Natural killer cell (primary cell): ENCODE measurements at regions not wholly inside any gene's neighbourhood (a gene's known extent, or its start where the extent isn't known, plus 50 kb on each side); places are given as distances from the start of the nearest gene placed in this dataset.

Experiments used
- ATAC-seq, 3 donors: fragments of 150-1000 bp in 2 of 3; fragments of 200-7000 bp in 1 of 3; cut with Tn5 transposase; 1 replicate in 1 of 3; 2 replicates in 2 of 3; pipeline ENCODE4 v1.10.0; 2021; ENCODE audit warnings: mild to moderate bottlenecking in 2 of 3, moderate library complexity in 2 of 3
- DNase-seq, 2 donors: peaks; one replicate each; pipeline versions ENCODE4 v3.0.0 to v3.0.0-alpha.2; 2013 to 2021; ENCODE audit warnings: mixed read lengths in 1 of 2
- H3K27ac ChIP-seq: one replicate; pipeline ENCODE4 v1.5.1; 2013; ENCODE audit warnings: mild to moderate bottlenecking, low read length
- H3K27me3 ChIP-seq: one replicate; pipeline ENCODE4 v1.6.1; 2013; ENCODE audit warnings: low read length; ENCODE audit not compliant: control insufficient read depth, insufficient read depth
- H3K36me3 ChIP-seq: one replicate; pipeline ENCODE4 v1.6.1; 2013; ENCODE audit warnings: low read length; ENCODE audit not compliant: control insufficient read depth, insufficient read depth
- H3K4me1 ChIP-seq: one replicate; pipeline ENCODE4 v1.6.1; 2013; ENCODE audit warnings: low read length; ENCODE audit not compliant: control insufficient read depth, insufficient read depth
- H3K4me3 ChIP-seq: one replicate; pipeline ENCODE4 v1.5.1; 2013; ENCODE audit warnings: low read length
- H3K9me3 ChIP-seq: one replicate; pipeline ENCODE4 v1.6.1; 2013; ENCODE audit warnings: low read length; ENCODE audit not compliant: control insufficient read depth, insufficient read depth
- H3K27ac Mint-ChIP-seq, 2 donors: one replicate each; pipeline ENCODE4 v1.8.0; 2022; ENCODE audit warnings: mild to moderate bottlenecking in 2 of 2, mixed read lengths in 2 of 2, moderate library complexity in 1 of 2
- H3K27me3 Mint-ChIP-seq, 2 donors: one replicate each; pipeline ENCODE4 v1.8.0; 2022; ENCODE audit warnings: low read depth in 2 of 2, mixed read lengths in 2 of 2
- H3K36me3 Mint-ChIP-seq: one replicate; pipeline ENCODE4 v1.8.0; 2022; ENCODE audit warnings: mixed read lengths
- H3K4me1 Mint-ChIP-seq, 2 donors: one replicate each; pipeline ENCODE4 v1.8.0; 2022; ENCODE audit warnings: mixed read lengths in 2 of 2
- H3K4me3 Mint-ChIP-seq: one replicate; pipeline ENCODE4 v1.8.0; 2022; ENCODE audit warnings: mild to moderate bottlenecking, moderate library complexity, mixed read lengths
- H3K9me3 Mint-ChIP-seq, 2 donors: one replicate each; pipeline ENCODE4 v1.8.0; 2022; ENCODE audit warnings: mixed read lengths in 2 of 2
- WGBS: methylation state at CpG from one replicate; pipeline ENCODE4 v1.1.7; 2013; ENCODE audit warnings: missing lambda C conversion rate; ENCODE audit not compliant: insufficient coverage; 5-methylcytosine and 5-hydroxymethylcytosine counted together
- intact Hi-C: fragments of 100-400 bp; cut with micrococcal nuclease; formaldehyde crosslinking; loops from one replicate; pipeline ENCODE4 v1.14.2; 2022
- TF ChIP-seq, protein P1 (sequence below): fragments of 200-600 bp; IDR thresholded peaks from one replicate; pipeline ENCODE4 v1.8.0; 2022; ENCODE audit warnings: antibody characterized with exemption

DNA sequence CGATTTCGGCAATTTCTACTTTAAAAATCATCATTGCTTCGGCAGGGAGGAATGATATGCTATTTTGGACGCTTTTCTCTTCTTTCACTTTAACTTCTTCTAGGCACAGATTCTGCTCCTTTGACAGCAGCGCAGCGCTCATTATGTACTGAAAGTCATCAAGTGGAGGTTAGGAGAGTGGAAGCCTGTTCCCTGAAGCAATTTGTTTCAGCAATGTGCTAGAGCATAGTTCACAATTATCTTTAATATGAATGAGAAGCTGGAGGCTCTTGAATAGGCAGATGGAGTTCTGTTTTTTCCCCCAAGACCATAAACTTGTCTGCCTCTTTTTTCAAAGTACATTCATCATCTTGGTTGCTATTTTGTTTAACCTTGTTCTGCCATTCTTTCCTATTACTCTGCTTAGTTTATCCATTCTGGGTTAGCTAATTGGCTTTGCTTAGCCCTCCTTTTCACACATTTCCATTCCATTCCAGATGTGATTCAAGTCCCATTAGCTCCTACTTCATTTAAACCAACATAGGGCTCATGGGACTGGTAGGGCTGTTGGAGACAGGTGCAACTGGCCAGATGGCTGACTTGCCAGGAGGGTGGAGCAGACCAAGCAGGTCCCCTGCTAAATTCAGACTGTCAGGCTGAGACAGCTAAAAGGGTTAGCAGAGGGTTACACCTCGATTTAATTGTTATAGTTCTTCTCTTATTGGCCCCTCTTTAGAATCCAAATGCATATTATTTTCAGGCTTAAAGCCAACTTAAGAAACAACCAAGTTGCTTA, 534.7 kb upstream of the CBLB start:
- H3K9me3 ChIP-seq: no peaks in the 10 kb centered on the region
- intact Hi-C loops: no loop called here
- DNase-seq (no peak), ATAC-seq (no peak)
- Mint-ChIP-seq H3K27ac (no peak overlapping the region), H3K4me1 (no peaks in the 10 kb centered on the region), H3K9me3 (no peaks in the 10 kb centered on the region), H3K4me3 (no peak overlapping the region), H3K27me3 (peaks cover 0 to 2% of the 10 kb centered on the region in 2 donors), H3K36me3 (no peaks in the 10 kb centered on the region)
- H3K27ac ChIP-seq: no peak overlapping the region
- no peak overlapping the region for H3K4me3 ChIP-seq
- WGBS: 97% methylated on average over 6 of the region's 7 CpGs
- no peaks in the 10 kb centered on the region for H3K36me3 ChIP-seq
- H3K27me3 ChIP-seq: no peaks in the 10 kb centered on the region
- TF ChIP-seq, protein P1, sequence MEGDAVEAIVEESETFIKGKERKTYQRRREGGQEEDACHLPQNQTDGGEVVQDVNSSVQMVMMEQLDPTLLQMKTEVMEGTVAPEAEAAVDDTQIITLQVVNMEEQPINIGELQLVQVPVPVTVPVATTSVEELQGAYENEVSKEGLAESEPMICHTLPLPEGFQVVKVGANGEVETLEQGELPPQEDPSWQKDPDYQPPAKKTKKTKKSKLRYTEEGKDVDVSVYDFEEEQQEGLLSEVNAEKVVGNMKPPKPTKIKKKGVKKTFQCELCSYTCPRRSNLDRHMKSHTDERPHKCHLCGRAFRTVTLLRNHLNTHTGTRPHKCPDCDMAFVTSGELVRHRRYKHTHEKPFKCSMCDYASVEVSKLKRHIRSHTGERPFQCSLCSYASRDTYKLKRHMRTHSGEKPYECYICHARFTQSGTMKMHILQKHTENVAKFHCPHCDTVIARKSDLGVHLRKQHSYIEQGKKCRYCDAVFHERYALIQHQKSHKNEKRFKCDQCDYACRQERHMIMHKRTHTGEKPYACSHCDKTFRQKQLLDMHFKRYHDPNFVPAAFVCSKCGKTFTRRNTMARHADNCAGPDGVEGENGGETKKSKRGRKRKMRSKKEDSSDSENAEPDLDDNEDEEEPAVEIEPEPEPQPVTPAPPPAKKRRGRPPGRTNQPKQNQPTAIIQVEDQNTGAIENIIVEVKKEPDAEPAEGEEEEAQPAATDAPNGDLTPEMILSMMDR: no peak
- no peaks in the 10 kb centered on the region for H3K4me1 ChIP-seq

DNA sequence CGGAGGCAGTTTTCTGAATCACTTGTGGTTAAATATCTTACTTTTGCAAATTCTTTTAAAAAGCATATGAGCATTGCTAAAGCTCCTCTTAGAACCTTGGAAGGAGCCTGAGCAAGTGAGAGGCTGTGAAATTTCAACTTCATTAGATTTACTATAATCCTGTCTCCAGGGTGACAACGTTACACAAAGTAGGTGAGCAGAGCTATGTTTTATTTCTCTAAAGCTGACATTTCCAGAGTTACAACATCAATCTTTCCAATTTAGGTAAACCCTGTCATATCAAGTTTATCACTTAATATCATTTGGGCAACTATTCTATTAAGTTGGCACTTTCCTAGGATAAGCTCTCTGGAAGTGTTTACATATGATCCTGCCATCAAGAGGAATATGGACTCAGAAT, 544.9 kb upstream of the CBLB start:
- intact Hi-C loops: no loop called here

DNA sequence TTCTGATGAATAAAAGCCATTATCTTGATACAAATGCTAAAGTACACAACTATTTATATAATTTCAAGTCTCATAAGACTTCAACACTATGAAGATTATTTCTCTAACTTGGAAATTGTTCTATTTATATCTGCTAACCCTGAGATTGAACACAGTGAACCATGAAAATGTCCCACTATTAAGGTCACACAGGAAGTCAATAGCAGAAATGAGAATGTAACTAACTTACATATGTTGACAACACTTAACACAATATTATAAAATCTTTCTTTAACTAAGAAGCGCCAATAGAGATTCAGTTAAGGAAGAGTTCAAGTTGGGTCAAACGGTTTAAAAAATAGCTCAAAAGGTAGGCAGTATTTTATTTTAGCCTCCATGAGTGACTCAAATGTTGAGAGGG, 551.8 kb upstream of the CBLB start:
- intact Hi-C loops: no loop called here
- TF ChIP-seq, protein P1: no peak
- H3K4me3 Mint-ChIP-seq: no peak overlapping the region
- no peak overlapping the region for H3K27ac ChIP-seq
- H3K27me3 ChIP-seq: no peaks in the 10 kb centered on the region
- H3K4me3 ChIP-seq: no peak overlapping the region
- H3K9me3 Mint-ChIP-seq: no peaks in the 10 kb centered on the region
- H3K36me3 Mint-ChIP-seq: no peaks in the 10 kb centered on the region
- no peaks in the 10 kb centered on the region for H3K27me3 Mint-ChIP-seq
- no peaks in the 10 kb centered on the region for H3K4me1 ChIP-seq
- peaks cover 0 to 5% of the 10 kb centered on the region in 2 donors for H3K4me1 Mint-ChIP-seq
- no peak for DNase-seq
- H3K9me3 ChIP-seq: no peaks in the 10 kb centered on the region
- 55% methylated on average over 2 of the region's 2 CpGs for WGBS
- H3K36me3 ChIP-seq: no peaks in the 10 kb centered on the region
- H3K27ac Mint-ChIP-seq: no peak overlapping the region
- ATAC-seq: no peak

More for the DNA sequence above, 544.9 kb upstream of the CBLB start:
- no peaks in the 10 kb centered on the region for H3K9me3 ChIP-seq
- no peaks in the 10 kb centered on the region for H3K27me3 ChIP-seq
- no peaks in the 10 kb centered on the region for H3K36me3 ChIP-seq
- Mint-ChIP-seq H3K27me3 (no peaks in the 10 kb centered on the region), H3K4me1 (no peaks in the 10 kb centered on the region), H3K36me3 (no peaks in the 10 kb centered on the region), H3K9me3 (peaks cover 0 to 2% of the 10 kb centered on the region in 2 donors), H3K27ac (no peak overlapping the region), H3K4me3 (no peak overlapping the region)
- WGBS: 100% methylated on average over 2 of the region's 2 CpGs
- H3K4me1 ChIP-seq: no peaks in the 10 kb centered on the region
- no peak overlapping the region for H3K4me3 ChIP-seq
- no peak for ATAC-seq
- TF ChIP-seq, protein P1: no peak
- H3K27ac ChIP-seq: no peak overlapping the region
- DNase-seq: no peak

DNA sequence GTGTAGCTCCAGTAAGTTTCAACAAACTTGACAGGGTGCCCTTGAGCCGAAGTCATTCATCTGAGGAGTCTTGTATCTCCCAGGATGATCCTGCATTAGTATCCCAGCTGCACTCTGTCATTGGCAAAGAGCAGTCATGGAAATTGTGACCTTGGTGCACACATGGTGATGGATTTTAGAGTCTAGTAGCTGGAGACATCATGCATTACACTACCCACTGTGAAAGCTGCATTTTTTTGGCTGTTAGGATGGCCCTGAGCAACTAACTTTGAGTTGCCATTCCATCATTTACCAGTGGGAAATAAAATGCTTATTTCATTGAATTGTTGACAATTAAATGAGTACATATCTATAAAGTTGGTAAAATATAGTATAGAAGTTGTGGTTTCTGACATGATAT, 552.6 kb upstream of the CBLB start:
- intact Hi-C loops: no loop called here
- TF ChIP-seq, protein P1: no peak
- WGBS: 79% methylated on average over 1 of the region's 1 CpG
- Histone ChIP-seq H3K36me3 (no peaks in the 10 kb centered on the region), H3K4me1 (no peaks in the 10 kb centered on the region), H3K27ac (no peak overlapping the region), H3K27me3 (no peaks in the 10 kb centered on the region), H3K9me3 (no peaks in the 10 kb centered on the region), H3K4me3 (no peak overlapping the region)
- H3K36me3 Mint-ChIP-seq: no peaks in the 10 kb centered on the region
- H3K4me1 Mint-ChIP-seq: peaks cover 0 to 5% of the 10 kb centered on the region in 2 donors
- DNase-seq (no peak), ATAC-seq (no peak)
- H3K27ac Mint-ChIP-seq: no peak overlapping the region
- H3K27me3 Mint-ChIP-seq: no peaks in the 10 kb centered on the region
- H3K9me3 Mint-ChIP-seq: no peaks in the 10 kb centered on the region
- H3K4me3 Mint-ChIP-seq: no peak overlapping the region
